ENCODE measurements at regions not wholly inside any gene's neighbourhood (a gene's known extent, or its start where the extent isn't known, plus 50 kb on each side); places are given as distances from the start of the nearest gene placed in this dataset.

DNA sequence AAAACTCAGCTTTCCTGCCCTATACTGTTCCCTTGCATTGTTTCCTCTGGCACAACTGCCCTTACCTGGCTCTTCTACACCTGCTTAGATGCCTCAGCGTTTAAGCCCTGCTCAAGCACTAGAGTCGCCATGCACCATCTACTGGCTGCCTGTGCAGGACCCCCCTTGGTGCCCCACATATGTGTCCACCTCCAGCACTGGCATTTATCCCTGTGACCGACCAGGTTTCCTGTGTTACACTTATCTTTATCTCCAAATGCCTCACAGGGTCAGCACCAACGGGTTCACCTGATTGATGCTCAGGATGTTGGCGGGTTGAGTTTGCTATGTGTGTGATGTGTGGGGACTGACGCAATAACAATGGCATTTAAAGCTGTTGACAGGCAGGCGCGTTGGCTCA, 177.5 kb downstream of the TMEM18 start:
- TF ChIP-seq CTCF (conservative IDR thresholded peaks at IDR 0.05 in 1 of 2, IDR thresholded peaks at IDR 0.05 in 1 of 2; ENCODE audit: low read depth in 1 of 2, low read length in 2 of 2) (no peak), EZH2 (IDR thresholded peaks at IDR 0.05; ENCODE audit: low read length, missing control alignments) (no peak)
